ENCODE measurements at regions not wholly inside any gene's neighbourhood (a gene's known extent, or its start where the extent isn't known, plus 50 kb on each side); places are given as distances from the start of the nearest gene placed in this dataset.

DNA sequence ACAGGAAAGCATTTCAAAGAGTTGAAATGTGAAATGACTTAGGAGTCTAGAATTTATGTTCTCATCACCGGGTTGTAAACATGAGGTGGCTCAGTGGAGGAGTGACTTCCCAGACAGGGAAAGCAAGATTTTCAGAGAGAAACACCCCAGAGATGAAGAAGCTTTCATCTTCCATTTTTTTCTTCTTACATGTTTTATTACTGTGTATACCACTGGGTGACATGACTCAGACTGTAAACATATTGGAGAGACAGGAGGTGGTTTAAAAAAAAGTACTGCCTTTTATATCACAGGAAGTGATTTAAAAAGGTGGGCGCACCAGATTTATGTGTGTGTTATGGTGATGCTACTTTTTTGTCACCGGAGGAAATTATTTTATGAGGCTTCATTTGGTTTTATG lies 209.1 kb upstream of the TUT7 start:
- TF ChIP-seq, protein P1, sequence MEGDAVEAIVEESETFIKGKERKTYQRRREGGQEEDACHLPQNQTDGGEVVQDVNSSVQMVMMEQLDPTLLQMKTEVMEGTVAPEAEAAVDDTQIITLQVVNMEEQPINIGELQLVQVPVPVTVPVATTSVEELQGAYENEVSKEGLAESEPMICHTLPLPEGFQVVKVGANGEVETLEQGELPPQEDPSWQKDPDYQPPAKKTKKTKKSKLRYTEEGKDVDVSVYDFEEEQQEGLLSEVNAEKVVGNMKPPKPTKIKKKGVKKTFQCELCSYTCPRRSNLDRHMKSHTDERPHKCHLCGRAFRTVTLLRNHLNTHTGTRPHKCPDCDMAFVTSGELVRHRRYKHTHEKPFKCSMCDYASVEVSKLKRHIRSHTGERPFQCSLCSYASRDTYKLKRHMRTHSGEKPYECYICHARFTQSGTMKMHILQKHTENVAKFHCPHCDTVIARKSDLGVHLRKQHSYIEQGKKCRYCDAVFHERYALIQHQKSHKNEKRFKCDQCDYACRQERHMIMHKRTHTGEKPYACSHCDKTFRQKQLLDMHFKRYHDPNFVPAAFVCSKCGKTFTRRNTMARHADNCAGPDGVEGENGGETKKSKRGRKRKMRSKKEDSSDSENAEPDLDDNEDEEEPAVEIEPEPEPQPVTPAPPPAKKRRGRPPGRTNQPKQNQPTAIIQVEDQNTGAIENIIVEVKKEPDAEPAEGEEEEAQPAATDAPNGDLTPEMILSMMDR (IDR thresholded peaks at IDR 0.05; ENCODE audit: control insufficient read depth, insufficient read depth, low read depth, low read length, missing control alignments) = no peak
- DNase-seq (ENCODE audit: low read depth) = peak; percentile 52
- H3K4me3 ChIP-seq (ENCODE audit: control insufficient read depth, low read depth, low read length) = no peak overlapping the region

DNA sequence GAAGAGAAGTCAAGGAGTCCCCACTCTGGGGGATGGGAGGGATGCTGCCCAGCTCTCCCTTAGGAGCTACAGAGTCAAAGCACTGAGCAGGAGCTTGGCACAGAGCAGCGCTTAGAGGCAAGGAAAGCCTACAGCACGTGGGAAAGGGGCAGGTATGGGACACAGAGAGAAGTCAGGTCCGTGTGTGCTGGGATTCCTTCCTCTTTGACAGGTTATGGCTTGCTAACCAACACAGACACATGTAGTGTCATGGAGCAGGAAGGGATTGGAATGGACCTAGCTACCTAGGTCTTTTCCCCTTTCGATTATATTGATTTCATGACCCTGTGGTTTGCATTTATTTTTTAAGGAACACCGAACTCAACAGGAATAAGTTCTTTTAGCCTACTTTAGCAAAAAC lies 208.5 kb upstream of the TUT7 start:
- TF ChIP-seq, protein P1 (IDR thresholded peaks at IDR 0.05; ENCODE audit: control insufficient read depth, insufficient read depth, low read depth, low read length, missing control alignments) = no peak
- H3K4me3 ChIP-seq (ENCODE audit: control insufficient read depth, low read depth, low read length) = no peak overlapping the region
- DNase-seq (ENCODE audit: low read depth) = no peak

DNA sequence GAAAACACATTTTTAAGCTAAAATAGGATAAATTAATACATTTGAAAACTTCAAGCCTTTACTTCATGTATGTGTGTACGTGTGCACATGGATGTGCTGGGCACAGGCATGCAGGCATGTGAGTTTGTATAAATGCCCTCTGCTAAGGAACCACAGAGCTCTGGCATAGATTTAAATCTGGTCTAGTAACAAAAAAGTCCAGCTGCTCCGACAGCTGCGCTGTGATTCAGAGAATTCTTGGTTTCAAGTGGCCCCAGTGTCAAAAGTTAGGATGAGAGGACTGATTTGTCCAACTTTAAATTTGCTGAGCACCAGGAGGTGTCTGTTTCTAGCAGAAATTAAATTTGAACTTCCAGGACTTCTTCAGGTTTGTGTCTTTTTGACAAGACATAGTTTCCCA lies 203.7 kb upstream of the TUT7 start:
- no peak overlapping the region for H3K4me3 ChIP-seq (ENCODE audit: control insufficient read depth, low read depth, low read length)
- DNase-seq (ENCODE audit: low read depth) = no peak
- TF ChIP-seq, protein P1 (IDR thresholded peaks at IDR 0.05; ENCODE audit: control insufficient read depth, insufficient read depth, low read depth, low read length, missing control alignments) = no peak

DNA sequence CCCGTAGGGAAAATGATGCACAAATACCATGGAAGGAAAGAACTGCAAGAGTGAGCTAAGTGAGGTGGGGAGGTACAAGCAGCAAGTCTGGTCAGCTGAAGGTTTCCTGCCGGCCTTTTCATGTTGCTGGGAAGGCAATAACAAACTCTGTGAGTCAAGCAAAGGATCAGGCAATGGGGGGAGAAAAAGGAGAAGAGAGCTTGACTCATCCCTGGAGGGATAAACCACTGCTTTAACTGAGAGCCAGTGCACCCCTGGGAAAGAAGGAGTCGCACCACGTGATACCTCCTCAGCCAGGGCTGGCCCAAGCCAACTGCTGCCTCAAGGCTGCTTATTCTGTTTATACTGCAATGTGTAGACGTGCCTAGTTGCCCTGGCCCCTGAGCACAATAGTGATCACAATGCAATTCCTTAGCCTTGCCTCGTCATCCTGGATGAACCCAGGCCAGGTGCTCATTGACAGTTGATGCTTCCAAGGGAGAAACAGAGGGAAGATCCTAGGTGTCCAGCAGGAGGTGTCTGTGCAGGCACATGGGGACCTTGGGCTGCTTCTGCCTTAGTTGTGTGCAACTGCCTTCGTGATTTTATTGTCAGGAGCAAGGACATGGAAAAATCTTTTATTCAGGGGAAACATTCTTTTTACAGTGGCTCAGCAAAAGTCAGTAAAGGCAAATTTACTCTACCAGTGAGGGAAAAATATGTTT lies 203.0 kb upstream of the TUT7 start:
- TF ChIP-seq, protein P1 (IDR thresholded peaks at IDR 0.05; ENCODE audit: control insufficient read depth, insufficient read depth, low read depth, low read length, missing control alignments) = peak; percentile 21
- DNase-seq (ENCODE audit: low read depth) = peak; percentile 95
- H3K4me3 ChIP-seq (ENCODE audit: control insufficient read depth, low read depth, low read length) = no peak overlapping the region

DNA sequence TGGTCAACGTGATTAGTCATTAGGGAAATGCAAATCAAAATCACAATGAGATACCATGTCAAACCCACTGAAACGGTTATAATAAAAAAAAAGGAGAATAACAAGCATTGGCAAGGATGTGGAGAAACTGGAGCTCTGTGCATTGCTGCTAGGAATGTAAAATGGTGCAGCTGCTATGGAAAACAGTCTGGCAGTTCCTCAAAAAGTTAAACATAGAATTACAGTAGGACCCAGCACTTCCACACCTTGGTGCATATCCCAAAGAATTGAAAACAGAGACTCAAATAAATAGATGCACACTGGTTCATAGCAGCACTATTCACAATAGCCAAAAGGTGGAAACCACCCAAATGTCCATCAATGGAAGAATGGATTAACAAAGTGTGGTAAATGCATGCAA lies 201.5 kb upstream of the TUT7 start:
- TF ChIP-seq, protein P1 (IDR thresholded peaks at IDR 0.05; ENCODE audit: control insufficient read depth, insufficient read depth, low read depth, low read length, missing control alignments) = no peak
- H3K4me3 ChIP-seq (ENCODE audit: control insufficient read depth, low read depth, low read length) = no peak overlapping the region
- DNase-seq (ENCODE audit: low read depth) = no peak

DNA sequence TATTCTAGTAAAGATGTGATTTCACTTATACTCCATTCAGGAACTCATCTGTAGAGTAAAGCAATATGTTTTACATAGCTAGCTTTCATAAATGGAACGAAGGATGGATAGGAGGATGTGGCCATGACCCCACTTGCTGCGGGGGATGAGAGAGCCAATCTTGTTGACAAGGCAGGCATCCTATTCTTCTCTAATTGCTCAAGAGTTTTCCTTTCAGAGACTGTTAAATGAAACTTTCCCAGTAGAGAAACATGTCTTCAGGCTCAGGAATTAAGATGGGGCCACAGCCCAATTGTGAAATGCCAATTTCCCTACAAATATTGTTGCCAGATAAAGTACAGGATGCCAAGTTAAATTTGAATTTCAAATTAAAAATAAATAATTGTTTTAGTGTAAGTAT lies 196.2 kb upstream of the TUT7 start:
- no peak overlapping the region for H3K4me3 ChIP-seq (ENCODE audit: control insufficient read depth, low read depth, low read length)
- TF ChIP-seq, protein P1 (IDR thresholded peaks at IDR 0.05; ENCODE audit: control insufficient read depth, insufficient read depth, low read depth, low read length, missing control alignments) = no peak
- peak; percentile 82 for DNase-seq (ENCODE audit: low read depth)

Data from AG09309 (cell line).